Activated naive CD8-positive, alpha-beta T cell treated with anti-CD3 and anti-CD28 coated beads, Interleukin-2, amount 50 U/mL, for 24 hours (primary cell): ENCODE measurements at regions not wholly inside any gene's neighbourhood (a gene's known extent, or its start where the extent isn't known, plus 50 kb on each side); places are given as distances from the start of the nearest gene placed in this dataset.

Experiments
- ATAC-seq: fragments of 150-1000 bp; cut with Tn5 transposase; one replicate; pipeline ENCODE4 v1.10.0; 2021
- DNase-seq: peaks from one replicate; pipeline ENCODE4 v3.0.0; 2021
- H3K27ac Mint-ChIP-seq: one replicate; pipeline ENCODE4 v1.8.0; 2021; ENCODE audit warnings: mild to moderate bottlenecking, mixed read lengths
- H3K27me3 Mint-ChIP-seq: one replicate; pipeline ENCODE4 v1.8.0; 2021; ENCODE audit warnings: mixed read lengths
- H3K36me3 Mint-ChIP-seq: one replicate; pipeline ENCODE4 v1.8.0; 2021; ENCODE audit warnings: low read depth, mixed read lengths
- H3K4me1 Mint-ChIP-seq: one replicate; pipeline ENCODE4 v1.8.0; 2021; ENCODE audit warnings: mixed read lengths
- H3K4me3 Mint-ChIP-seq: one replicate; pipeline ENCODE4 v1.8.0; 2021; ENCODE audit warnings: mild to moderate bottlenecking, moderate library complexity, mixed read lengths
- H3K9me3 Mint-ChIP-seq: one replicate; pipeline ENCODE4 v1.8.0; 2021; ENCODE audit warnings: mixed read lengths

- ATAC-seq (no peak), DNase-seq (no peak)
- Mint-ChIP-seq H3K9me3 (no peaks in the 10 kb centered on the region), H3K27ac (no peak overlapping the region), H3K36me3 (no peaks in the 10 kb centered on the region), H3K4me1 (peaks cover 5% of the 10 kb centered on the region), H3K4me3 (no peak overlapping the region), H3K27me3 (peaks cover 1% of the 10 kb centered on the region)
These were observed 123.2 kb downstream of the AQP9 start for GRCh38 chr15:58261368-58261767.

DNA sequence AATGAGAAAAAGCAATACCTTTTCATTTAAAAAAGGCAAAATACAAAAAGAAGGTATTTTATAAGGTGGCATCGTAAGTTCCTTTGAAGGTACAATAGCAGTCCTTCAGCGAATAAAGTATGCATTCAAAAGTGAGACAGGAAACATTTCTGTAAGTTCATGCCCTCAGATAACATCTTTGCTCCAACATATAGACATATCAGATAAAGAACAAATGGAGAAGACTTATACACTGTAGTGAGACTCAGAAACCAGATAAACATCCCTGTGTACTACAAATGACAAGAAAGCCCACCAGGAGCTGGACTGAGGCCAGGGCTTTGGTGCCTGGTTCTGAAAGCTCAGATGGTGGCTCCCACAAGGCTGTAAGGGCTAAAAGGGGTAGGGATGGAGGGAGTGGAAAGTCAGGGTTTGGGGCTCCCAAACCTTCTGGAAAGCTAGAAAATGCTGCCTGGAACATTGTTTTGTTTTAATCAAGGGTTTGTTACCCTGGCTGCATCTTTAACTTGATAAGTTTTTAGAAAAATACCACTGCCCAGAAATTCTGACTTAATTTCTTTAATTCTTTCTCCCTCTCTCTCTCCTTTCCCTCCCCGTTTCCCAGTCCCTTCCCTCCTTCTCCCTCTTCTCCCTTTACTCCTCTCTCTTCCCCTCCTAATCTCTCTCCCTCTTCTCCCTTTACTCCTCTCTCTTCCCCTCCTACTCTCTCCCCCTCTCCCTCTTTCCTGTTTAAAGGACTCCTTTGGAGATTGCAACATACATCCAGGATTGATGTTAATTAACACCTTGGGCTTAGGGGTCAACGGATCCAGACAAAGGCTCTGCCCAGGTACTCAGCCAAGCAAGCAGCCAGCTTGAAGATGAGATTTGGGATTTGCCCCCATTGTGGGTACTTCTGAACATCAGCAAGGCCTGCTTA, 126.1 kb downstream of the AQP9 start:
- H3K27me3 Mint-ChIP-seq, result no peaks in the 10 kb centered on the region
- H3K27ac Mint-ChIP-seq, result no peak overlapping the region
- no peaks in the 10 kb centered on the region for H3K36me3 Mint-ChIP-seq
- no peak for DNase-seq
- H3K9me3 Mint-ChIP-seq, result no peaks in the 10 kb centered on the region
- ATAC-seq, result no peak
- peaks cover 5% of the 10 kb centered on the region for H3K4me1 Mint-ChIP-seq
- no peak overlapping the region for H3K4me3 Mint-ChIP-seq

DNA sequence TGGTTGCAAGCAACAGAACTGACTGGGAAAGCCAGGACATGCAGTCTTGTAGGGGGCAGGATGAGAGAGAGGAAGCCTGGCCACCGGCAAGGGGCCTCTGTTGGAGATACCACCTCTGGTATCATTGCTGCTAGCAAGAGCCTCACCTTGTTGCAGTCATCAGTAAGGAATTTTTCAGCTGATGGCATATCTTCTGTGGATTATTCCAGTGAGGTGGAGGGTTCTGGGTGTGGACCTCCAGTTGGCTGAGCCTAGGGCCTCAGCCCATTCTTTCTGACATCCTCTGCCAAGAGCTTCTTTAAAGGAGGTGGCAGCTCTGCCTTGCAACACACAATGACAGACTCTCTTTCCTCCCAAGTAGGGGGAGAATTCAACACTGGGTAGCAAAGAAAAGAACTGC, 128.9 kb downstream of the AQP9 start:
- no peak for ATAC-seq
- no peak overlapping the region for H3K27ac Mint-ChIP-seq
- DNase-seq, result no peak
- H3K27me3 Mint-ChIP-seq, result no peaks in the 10 kb centered on the region
- H3K36me3 Mint-ChIP-seq, result peaks cover 3% of the 10 kb centered on the region
- H3K4me1 Mint-ChIP-seq, result peaks cover 14% of the 10 kb centered on the region
- peaks cover 4% of the 10 kb centered on the region for H3K9me3 Mint-ChIP-seq
- H3K4me3 Mint-ChIP-seq, result no peak overlapping the region

DNA sequence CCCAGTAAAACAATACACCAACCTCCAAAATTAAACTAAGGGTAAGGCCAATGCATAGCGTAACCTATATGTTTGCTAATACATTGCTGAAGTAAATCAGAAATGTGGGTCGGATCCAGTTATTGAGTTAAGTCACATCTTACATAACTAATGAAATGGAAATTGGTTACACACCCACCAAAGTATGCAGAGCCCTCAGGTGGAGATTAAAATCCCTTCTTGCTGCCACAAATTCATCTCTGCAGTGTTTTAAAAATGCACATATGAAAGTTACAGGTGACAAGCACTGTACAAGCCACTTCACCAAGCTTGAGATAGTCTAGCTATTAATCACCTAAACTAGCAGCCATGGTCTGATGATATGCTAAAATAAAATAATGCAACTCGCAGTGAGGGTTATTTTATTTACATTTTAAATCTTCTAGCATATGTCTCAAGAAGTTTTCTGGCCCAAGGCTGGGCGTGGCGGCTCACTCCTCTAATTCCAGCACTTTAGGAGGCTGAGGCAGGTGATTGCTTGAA, 130.6 kb downstream of the AQP9 start:
- Mint-ChIP-seq H3K4me1 (peaks cover 12% of the 10 kb centered on the region), H3K4me3 (no peak overlapping the region), H3K36me3 (peaks cover 3% of the 10 kb centered on the region), H3K27ac (no peak overlapping the region), H3K27me3 (no peaks in the 10 kb centered on the region), H3K9me3 (peaks cover 4% of the 10 kb centered on the region)
- ATAC-seq (no peak), DNase-seq (no peak)

DNA sequence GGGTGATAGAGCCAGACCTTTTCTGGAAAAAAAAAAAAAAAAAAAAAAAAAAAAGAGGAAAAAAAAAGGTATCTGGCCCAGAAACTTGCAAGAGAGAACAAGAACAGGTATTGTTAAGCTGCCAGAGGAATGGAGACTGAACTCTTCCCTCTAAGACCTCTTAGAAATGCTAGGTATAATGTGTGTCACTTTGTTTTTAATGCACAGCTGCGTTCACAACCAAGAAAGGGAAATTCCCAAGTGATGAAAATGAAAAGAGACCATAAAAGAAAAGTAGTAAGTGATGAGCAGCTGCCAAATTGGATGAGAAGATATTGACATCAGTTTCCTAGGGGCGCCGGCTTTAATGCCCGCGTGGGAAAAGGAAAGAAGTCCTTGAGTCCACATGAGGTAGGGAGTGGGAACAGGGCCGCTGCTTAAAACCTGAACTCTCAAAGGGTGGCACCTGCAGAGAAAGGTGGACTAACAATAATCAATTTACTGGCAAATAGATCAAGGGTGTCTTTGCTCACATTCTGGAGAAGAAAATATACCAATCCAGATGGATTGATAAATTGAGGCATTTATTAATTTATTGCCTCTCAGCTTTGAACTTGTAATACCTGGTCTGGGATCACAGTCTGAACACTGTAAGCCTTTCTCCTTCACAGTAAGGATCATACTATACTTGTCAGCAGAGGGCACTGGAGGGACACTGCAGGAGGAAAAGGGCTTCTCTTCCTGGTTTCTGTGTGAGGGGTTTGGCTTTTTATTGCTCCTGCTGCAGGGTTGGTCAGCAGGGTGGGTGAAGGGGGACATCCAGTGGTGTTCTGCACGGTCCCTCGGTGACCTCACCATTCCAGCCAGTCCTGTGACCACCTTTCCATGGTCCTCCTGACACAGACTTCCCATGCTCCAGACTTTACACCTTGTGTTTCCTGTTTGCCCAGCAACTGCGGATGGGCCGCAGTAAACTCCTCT, 131.6 kb downstream of the AQP9 start:
- no peak overlapping the region for H3K27ac Mint-ChIP-seq
- no peaks in the 10 kb centered on the region for H3K27me3 Mint-ChIP-seq
- H3K4me3 Mint-ChIP-seq, result no peak overlapping the region
- H3K36me3 Mint-ChIP-seq, result peaks cover 3% of the 10 kb centered on the region
- H3K9me3 Mint-ChIP-seq, result peaks cover 4% of the 10 kb centered on the region
- ATAC-seq, result peak; percentile 78
- peaks cover 9% of the 10 kb centered on the region for H3K4me1 Mint-ChIP-seq
- peak; percentile 23 for DNase-seq

GRCh38 chr15:58271410-58271809, 133.2 kb downstream of the AQP9 start:
- no peak for DNase-seq
- no peak for ATAC-seq
- Mint-ChIP-seq H3K27me3 (no peaks in the 10 kb centered on the region), H3K4me3 (no peak overlapping the region), H3K4me1 (peaks cover 9% of the 10 kb centered on the region), H3K27ac (no peak overlapping the region), H3K36me3 (peaks cover 3% of the 10 kb centered on the region), H3K9me3 (peaks cover 4% of the 10 kb centered on the region)

GRCh38 chr15:58273104-58273503, 134.9 kb downstream of the AQP9 start:
- H3K9me3 Mint-ChIP-seq, result peaks cover 4% of the 10 kb centered on the region
- H3K27me3 Mint-ChIP-seq, result no peaks in the 10 kb centered on the region

DNA sequence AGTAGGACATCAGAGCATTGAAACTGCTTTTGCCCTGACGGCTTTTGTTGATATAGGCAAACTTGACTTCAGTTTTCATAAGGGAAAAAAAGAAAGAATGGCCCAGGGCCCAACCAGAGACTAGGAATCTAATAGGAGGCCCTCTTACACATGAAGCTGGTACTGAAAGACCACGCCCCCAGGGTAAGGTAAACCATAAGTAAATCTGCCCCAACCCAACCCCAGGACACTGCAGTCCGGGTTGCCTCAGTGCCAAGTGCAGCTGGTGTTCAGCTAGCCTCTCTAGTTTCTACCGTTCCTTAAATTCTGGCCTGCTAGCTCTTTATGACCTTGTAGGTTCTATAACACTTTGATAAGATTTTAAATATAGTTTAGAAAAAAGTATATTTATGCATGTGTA, 136.7 kb downstream of the AQP9 start:
- Mint-ChIP-seq H3K27ac (no peak overlapping the region), H3K36me3 (peaks cover 3% of the 10 kb centered on the region), H3K27me3 (no peaks in the 10 kb centered on the region), H3K4me1 (peaks cover 3% of the 10 kb centered on the region), H3K4me3 (no peak overlapping the region), H3K9me3 (peaks cover 4% of the 10 kb centered on the region)
- ATAC-seq, result no peak
- no peak for DNase-seq

More at GRCh38 chr15:58273104-58273503, 134.9 kb downstream of the AQP9 start:
- peaks cover 9% of the 10 kb centered on the region for H3K4me1 Mint-ChIP-seq
- peaks cover 3% of the 10 kb centered on the region for H3K36me3 Mint-ChIP-seq
- DNase-seq, result no peak
- no peak overlapping the region for H3K27ac Mint-ChIP-seq
- H3K4me3 Mint-ChIP-seq, result no peak overlapping the region
- no peak for ATAC-seq

DNA sequence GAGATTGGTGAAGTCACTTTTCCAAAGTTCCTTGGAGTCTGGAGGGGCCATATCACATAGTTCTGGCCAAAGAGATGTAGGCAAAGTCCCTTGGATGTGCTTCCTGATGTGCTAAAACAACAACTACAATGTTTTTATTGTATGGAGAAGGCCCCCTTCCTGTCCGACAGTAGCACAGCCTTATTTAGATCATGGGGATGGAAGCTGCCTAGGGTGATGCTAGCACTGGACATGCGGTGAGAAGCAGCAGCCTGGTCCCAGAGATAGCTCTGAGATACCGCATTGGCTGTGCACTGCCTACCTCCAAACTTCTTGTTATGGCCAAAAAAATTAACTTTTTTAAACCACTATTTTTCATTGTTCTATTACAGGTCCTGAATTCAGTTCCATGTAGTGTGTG, 137.6 kb downstream of the AQP9 start:
- Mint-ChIP-seq H3K27me3 (no peaks in the 10 kb centered on the region), H3K36me3 (peaks cover 3% of the 10 kb centered on the region), H3K4me3 (no peak overlapping the region), H3K9me3 (peaks cover 4% of the 10 kb centered on the region), H3K4me1 (no peaks in the 10 kb centered on the region), H3K27ac (no peak overlapping the region)
- no peak for ATAC-seq
- no peak for DNase-seq

DNA sequence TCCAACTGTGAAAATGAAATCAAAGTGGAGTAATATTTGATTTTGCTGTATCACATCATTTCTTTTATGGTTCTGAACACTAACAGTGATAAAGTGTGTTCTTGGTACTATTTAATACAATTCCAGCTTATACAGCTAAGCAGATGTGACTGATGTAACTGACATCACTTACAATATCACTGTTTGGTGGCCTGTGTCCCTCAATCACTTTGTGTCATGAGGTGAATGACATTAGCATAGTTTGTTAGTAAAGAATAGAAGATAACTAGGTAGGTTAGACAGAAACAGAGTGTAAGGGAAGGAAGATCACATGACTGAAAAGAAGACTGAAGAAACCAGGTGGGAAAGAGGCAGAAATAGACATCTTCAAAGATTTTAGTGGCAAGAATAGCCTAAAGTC, 138.7 kb downstream of the AQP9 start:
- H3K9me3 Mint-ChIP-seq, result no peaks in the 10 kb centered on the region
- H3K27me3 Mint-ChIP-seq, result peaks cover 4% of the 10 kb centered on the region
- H3K4me1 Mint-ChIP-seq, result no peaks in the 10 kb centered on the region
- ATAC-seq (no peak), DNase-seq (no peak)
- no peak overlapping the region for H3K27ac Mint-ChIP-seq
- H3K36me3 Mint-ChIP-seq, result no peaks in the 10 kb centered on the region
- H3K4me3 Mint-ChIP-seq, result no peak overlapping the region

GRCh38 chr15:58277333-58277732, 139.2 kb downstream of the AQP9 start:
- Mint-ChIP-seq H3K4me1 (no peaks in the 10 kb centered on the region), H3K4me3 (no peak overlapping the region), H3K36me3 (no peaks in the 10 kb centered on the region), H3K27me3 (peaks cover 4% of the 10 kb centered on the region), H3K27ac (no peak overlapping the region), H3K9me3 (no peaks in the 10 kb centered on the region)
- ATAC-seq, result no peak
- DNase-seq, result no peak

GRCh38 chr15:58279106-58279505, 140.9 kb downstream of the AQP9 start:
- DNase-seq (no peak), ATAC-seq (no peak)
- no peak overlapping the region for H3K4me3 Mint-ChIP-seq
- no peaks in the 10 kb centered on the region for H3K9me3 Mint-ChIP-seq
- H3K27ac Mint-ChIP-seq, result no peak overlapping the region
- no peaks in the 10 kb centered on the region for H3K36me3 Mint-ChIP-seq
- peaks cover 4% of the 10 kb centered on the region for H3K27me3 Mint-ChIP-seq
- H3K4me1 Mint-ChIP-seq, result no peaks in the 10 kb centered on the region

DNA sequence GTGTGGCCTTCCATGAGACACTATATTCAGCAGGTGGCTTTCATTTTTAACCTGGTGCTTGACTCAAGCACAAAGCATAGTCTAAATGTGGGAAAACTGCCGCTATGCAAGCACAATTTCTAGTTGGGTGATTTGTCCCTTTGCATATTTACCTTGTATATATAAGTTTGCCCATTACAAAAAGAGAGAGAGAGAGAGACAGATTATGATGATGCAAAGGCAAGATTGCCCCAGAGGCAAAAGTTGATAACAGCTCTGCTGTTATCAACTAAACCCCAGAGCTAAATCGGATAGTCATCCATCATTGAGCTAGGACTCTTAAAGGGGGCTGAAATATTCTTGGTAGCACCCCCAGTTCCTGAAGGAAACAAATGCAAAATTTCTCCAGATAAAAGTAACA, 141.5 kb downstream of the AQP9 start:
- Mint-ChIP-seq H3K36me3 (no peaks in the 10 kb centered on the region), H3K27ac (no peak overlapping the region)

GRCh38 chr15:58282060-58282708, 144.0 kb downstream of the AQP9 start:
- H3K36me3 Mint-ChIP-seq, result no peaks in the 10 kb centered on the region
- no peak overlapping the region for H3K27ac Mint-ChIP-seq
- ATAC-seq (no peak), DNase-seq (no peak)
- H3K9me3 Mint-ChIP-seq, result no peaks in the 10 kb centered on the region
- no peak overlapping the region for H3K4me3 Mint-ChIP-seq
- H3K4me1 Mint-ChIP-seq, result peaks cover 15% of the 10 kb centered on the region
- H3K27me3 Mint-ChIP-seq, result peaks cover 4% of the 10 kb centered on the region

More for the DNA sequence above, 141.5 kb downstream of the AQP9 start:
- H3K9me3 Mint-ChIP-seq, result no peaks in the 10 kb centered on the region
- ATAC-seq (no peak), DNase-seq (no peak)
- H3K27me3 Mint-ChIP-seq, result peaks cover 4% of the 10 kb centered on the region
- no peak overlapping the region for H3K4me3 Mint-ChIP-seq
- H3K4me1 Mint-ChIP-seq, result no peaks in the 10 kb centered on the region
